ENCODE measurements at regions not wholly inside any gene's neighbourhood (a gene's known extent, or its start where the extent isn't known, plus 50 kb on each side); places are given as distances from the start of the nearest gene placed in this dataset.
A peak's percentile ranks its signal among the peaks of the same experiment; 100 is the strongest.

DNA sequence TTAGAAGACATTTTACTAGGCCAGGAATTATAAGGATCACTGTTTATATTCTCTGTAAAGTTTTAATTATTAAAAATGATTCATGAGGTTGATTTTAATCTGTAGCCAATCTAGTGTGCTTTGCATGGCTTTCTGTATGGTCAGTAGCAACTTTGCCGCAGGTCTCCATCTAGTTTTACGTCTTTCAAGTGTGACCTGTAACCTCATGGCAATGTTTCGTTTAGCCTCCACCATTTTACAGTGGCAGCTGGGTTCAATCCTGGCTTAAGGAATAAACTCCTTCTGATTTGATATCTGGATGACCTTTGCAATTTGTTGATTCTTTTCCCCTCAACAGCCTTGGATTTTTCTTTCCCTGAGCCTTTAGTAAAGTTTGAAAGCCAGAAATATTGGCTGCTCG, 434.5 kb upstream of the CDH9 start:
- DNase-seq = no peak
- H3K27me3 Mint-ChIP-seq (ENCODE audit: insufficient read depth) = no peaks in the 10 kb centered on the region; the same call in 1 of the 2 replicates
- peaks cover 48% of the 10 kb centered on the region for H3K36me3 Mint-ChIP-seq (ENCODE audit: low read depth)
- peaks cover 31% of the 10 kb centered on the region for H3K9me3 Mint-ChIP-seq
- peak overlapping the region; percentile 92 for H3K27ac Mint-ChIP-seq
- peak overlapping the region; percentile 94 for H3K4me3 Mint-ChIP-seq
- TF ChIP-seq, protein P1, sequence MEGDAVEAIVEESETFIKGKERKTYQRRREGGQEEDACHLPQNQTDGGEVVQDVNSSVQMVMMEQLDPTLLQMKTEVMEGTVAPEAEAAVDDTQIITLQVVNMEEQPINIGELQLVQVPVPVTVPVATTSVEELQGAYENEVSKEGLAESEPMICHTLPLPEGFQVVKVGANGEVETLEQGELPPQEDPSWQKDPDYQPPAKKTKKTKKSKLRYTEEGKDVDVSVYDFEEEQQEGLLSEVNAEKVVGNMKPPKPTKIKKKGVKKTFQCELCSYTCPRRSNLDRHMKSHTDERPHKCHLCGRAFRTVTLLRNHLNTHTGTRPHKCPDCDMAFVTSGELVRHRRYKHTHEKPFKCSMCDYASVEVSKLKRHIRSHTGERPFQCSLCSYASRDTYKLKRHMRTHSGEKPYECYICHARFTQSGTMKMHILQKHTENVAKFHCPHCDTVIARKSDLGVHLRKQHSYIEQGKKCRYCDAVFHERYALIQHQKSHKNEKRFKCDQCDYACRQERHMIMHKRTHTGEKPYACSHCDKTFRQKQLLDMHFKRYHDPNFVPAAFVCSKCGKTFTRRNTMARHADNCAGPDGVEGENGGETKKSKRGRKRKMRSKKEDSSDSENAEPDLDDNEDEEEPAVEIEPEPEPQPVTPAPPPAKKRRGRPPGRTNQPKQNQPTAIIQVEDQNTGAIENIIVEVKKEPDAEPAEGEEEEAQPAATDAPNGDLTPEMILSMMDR (IDR thresholded peaks at IDR 0.05) = no peak
- peaks cover 17% of the 10 kb centered on the region for H3K4me1 Mint-ChIP-seq (ENCODE audit: low read depth)

DNA sequence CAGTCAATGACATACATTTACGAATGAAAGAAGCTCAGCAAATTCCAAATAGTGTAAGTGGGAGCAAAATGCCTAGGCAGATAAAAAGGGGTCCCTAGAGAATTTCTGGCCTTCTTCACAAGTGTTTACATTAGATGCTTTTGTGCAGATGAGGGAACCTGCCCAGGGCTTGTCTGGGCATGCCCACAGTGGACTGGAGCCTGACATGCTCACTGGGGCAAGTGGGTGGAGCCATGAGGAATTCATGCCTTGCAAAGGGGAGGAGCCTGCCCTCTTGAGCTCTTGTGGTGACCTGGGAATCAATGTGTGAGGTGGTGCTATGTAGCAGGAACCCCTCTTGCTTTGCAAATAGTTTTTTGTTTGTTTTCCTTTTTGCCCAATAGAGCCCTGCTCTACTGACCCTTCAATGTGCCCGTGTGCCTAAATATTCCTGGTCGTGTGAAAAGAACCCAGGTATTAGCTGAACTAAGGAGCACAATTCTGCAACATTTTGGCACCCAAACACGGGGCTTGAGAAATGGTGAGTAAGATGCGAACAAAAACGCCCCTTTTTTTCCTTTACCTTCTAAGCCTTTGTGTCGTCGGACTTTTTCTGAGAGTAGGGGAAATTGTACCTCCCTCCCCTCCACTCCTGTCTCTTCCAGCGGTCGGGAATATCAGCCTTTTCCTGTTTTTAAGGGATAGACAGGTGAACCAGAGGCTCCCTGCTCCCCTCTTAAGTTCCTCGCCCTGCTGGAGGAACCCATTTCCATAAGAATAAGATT, 433.8 kb upstream of the CDH9 start:
- DNase-seq = peak; percentile 28
- Mint-ChIP-seq H3K27ac (peak overlapping the region; percentile 92), H3K4me3 (peak overlapping the region; percentile 94), H3K27me3 (ENCODE audit: insufficient read depth) (no peaks in the 10 kb centered on the region; the same call in 1 of the 2 replicates), H3K9me3 (peaks cover 26% of the 10 kb centered on the region), H3K4me1 (ENCODE audit: low read depth) (peaks cover 23% of the 10 kb centered on the region), H3K36me3 (ENCODE audit: low read depth) (peaks cover 41% of the 10 kb centered on the region)
- TF ChIP-seq, protein P1 (IDR thresholded peaks at IDR 0.05) = no peak

DNA sequence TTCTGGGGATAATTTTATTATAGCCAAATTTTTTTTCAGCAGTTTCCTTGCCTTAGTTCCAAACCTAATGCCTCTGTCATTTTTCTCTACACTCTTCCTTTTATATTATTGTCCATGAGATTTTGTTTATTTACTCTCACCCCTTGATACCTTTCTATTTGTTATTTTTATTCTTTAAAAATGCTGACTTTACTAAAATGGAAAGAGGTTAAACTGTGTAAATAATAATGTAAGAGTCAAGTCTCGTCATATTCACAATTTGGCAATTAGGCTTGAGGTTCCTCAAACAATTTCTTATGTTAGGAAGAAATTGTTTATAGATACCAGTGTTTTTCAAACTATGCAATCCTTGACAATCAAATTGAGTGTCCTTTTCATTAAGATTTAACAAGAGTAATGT, 428.6 kb upstream of the CDH9 start:
- Mint-ChIP-seq H3K36me3 (ENCODE audit: low read depth) (no peaks in the 10 kb centered on the region), H3K27ac (no peak overlapping the region), H3K4me1 (ENCODE audit: low read depth) (peaks cover 28% of the 10 kb centered on the region), H3K27me3 (ENCODE audit: insufficient read depth) (no peaks in the 10 kb centered on the region), H3K9me3 (peaks cover 5% of the 10 kb centered on the region), H3K4me3 (no peak overlapping the region)
- no peak for DNase-seq
- TF ChIP-seq, protein P1 (IDR thresholded peaks at IDR 0.05) = no peak

DNA sequence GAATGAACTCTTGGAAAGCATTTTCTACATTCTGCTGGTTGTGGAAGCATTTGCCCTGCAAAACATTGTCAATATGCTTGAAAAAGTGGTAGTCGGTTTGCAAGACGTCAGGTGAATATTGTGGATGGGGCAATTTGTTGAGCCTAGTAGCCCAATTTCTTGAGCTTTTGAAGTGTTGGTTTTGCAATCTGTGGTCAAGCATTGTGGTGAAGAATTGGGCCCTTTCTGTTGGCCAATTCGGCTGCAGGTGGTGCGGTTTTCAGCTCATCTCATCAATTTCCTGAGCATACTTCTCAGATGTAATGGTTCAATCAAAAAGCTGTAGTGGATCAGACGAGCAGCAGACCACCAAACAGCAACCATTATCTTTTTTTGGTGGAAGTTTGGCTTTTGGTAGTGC, 426.8 kb upstream of the CDH9 start:
- TF ChIP-seq, protein P1 (IDR thresholded peaks at IDR 0.05) = no peak
- peaks cover 5% of the 10 kb centered on the region for H3K9me3 Mint-ChIP-seq
- H3K4me1 Mint-ChIP-seq (ENCODE audit: low read depth) = peaks cover 18% of the 10 kb centered on the region; the same call in 1 of the 2 replicates
- no peaks in the 10 kb centered on the region for H3K36me3 Mint-ChIP-seq (ENCODE audit: low read depth)
- DNase-seq = no peak
- H3K27me3 Mint-ChIP-seq (ENCODE audit: insufficient read depth) = no peaks in the 10 kb centered on the region
- H3K4me3 Mint-ChIP-seq = no peak overlapping the region
- H3K27ac Mint-ChIP-seq = no peak overlapping the region

DNA sequence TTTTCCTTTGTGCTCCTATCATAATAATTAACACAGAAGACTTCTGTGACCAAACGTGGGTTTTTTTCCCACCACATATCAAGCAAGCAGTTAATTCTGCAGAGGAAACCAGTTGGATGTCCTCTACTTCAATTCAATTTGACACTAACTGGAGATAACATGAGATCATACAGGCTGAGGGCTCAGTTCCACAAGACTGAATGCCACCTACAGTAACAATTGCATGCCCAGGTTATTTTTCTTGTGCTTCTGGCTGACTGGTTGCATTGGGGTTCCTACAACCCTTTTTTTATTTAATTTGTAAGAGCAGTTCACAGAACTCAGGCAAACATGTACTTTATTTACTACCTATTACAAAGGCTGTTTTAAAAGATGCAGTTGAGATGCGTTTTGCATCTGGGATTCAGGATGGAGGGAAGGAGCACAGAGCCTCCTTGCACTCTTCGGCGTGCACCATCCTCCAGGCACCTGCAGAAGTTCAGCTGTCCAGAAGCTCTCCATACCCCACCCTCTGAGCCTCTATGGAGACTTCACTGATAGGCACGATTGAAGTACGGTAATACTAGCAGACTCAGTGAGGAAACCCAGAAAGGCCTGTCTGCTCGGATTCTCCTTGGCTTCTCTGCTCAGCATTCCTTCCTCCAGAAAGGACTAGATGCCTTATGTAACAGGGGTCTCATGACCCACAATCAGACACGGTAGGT, 425.2 kb upstream of the CDH9 start:
- H3K27me3 Mint-ChIP-seq (ENCODE audit: insufficient read depth) = no peaks in the 10 kb centered on the region; the same call in 1 of the 2 replicates
- no peak for DNase-seq
- peaks cover 21% of the 10 kb centered on the region; the same call in 1 of the 2 replicates for H3K4me1 Mint-ChIP-seq (ENCODE audit: low read depth)
- H3K9me3 Mint-ChIP-seq = peaks cover 5% of the 10 kb centered on the region
- no peaks in the 10 kb centered on the region for H3K36me3 Mint-ChIP-seq (ENCODE audit: low read depth)
- no peak overlapping the region; the same call in 1 of the 2 replicates for H3K4me3 Mint-ChIP-seq
- TF ChIP-seq, protein P1 (IDR thresholded peaks at IDR 0.05) = no peak
- no peak overlapping the region for H3K27ac Mint-ChIP-seq
